ENCODE measurements at regions not wholly inside any gene's neighbourhood (a gene's known extent, or its start where the extent isn't known, plus 50 kb on each side); places are given as distances from the start of the nearest gene placed in this dataset.

DNA sequence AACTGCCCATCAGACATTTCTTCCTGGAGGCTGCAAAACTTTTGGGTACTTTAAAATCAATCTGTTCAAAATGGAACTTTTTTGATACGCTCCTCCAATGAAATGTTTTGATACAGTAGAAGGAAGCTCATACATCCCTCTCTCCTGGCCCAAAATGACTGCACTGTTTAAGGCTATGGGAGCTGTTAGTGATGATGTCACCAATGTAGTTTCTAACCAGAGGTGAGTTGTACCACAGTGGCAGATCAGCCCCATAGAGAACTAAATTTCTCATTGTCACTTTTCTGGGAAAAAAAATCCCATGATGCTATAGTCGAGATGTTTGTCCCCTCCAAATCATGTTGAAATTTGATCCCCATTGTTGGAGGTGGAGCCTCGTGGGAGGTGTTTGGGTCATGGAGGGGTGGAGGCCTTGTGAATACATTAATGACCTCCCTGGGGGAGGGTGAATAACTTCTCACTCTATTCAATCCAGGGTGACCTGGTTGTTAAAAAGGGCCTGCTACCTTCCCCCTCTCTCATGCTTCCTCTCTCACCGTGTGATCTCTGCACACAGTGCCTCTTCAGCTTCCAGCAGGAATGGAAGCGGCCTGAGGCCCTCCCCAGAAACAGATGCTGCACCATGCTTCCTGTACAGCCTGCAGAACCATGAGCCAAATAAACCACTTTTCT, 117.4 kb upstream of the NPAS2 start:
- Histone ChIP-seq H3K36me3 (ENCODE audit: control insufficient read depth in 2 of 2, extremely low read depth in 1 of 2, insufficient read depth in 2 of 2, low read length in 2 of 2) (no peaks in the 10 kb centered on the region), H3K9me3 (replicated peaks; ENCODE audit: control insufficient read depth, insufficient read depth, low read length) (no peaks in the 10 kb centered on the region), H3K27me3 (ENCODE audit: control insufficient read depth in 2 of 2, insufficient read depth in 2 of 2, low read length in 2 of 2) (peaks cover 3 to 9% of the 10 kb centered on the region in 2 experiments), H3K9ac (replicated peaks; ENCODE audit: extremely low read depth, insufficient read depth, low read length) (no peak overlapping the region), H4K20me1 (replicated peaks; ENCODE audit: control insufficient read depth, extremely low read depth, insufficient read depth, low read length) (no peaks in the 10 kb centered on the region), H3K4me1 (ENCODE audit: control insufficient read depth, extremely low read depth, insufficient read depth, low read length) (no peaks in the 10 kb centered on the region), H3K79me2 (ENCODE audit: control insufficient read depth, insufficient read depth, low read length) (no peaks in the 10 kb centered on the region), H3K27ac (ENCODE audit: insufficient read depth, low read depth, low read length) (no peak overlapping the region), H3K4me3 (replicated peaks in 1 of 3; ENCODE audit: insufficient read depth in 1 of 3, low read depth in 1 of 3, low read length in 3 of 3) (no peak overlapping the region), H2AFZ (ENCODE audit: low read depth, low read length) (no peak overlapping the region), H3K9me1 (replicated peaks; ENCODE audit: control insufficient read depth, extremely low read depth, insufficient read depth, low read length) (no peaks in the 10 kb centered on the region), H3K4me2 (ENCODE audit: insufficient read depth, low read length) (no peak overlapping the region)
- intact Hi-C loops (cut with micrococcal nuclease): no loop called here
- no TSS peak for BruUV-seq (replicated peaks)
- TF ChIP-seq POLR2AphosphoS5 (IDR thresholded peaks at IDR 0.05; ENCODE audit: insufficient read depth, low read depth, low read length) (no peak), JUN (IDR thresholded peaks at IDR 0.05; ENCODE audit: borderline replicate concordance, insufficient read depth, insufficient read length, low read depth) (peak; percentile 9)
- DNase-seq (ENCODE audit: low read depth, low spot score) (no peak), FAIRE-seq (no peak)
- ChIA-PET POLR2A (no interaction called here), CTCF (no interaction called here)
- dilution Hi-C loops (cut with MboI; ENCODE audit: extremely low pct_ligation_motif_present, low sequenced_read_pairs): no loop called here

DNA sequence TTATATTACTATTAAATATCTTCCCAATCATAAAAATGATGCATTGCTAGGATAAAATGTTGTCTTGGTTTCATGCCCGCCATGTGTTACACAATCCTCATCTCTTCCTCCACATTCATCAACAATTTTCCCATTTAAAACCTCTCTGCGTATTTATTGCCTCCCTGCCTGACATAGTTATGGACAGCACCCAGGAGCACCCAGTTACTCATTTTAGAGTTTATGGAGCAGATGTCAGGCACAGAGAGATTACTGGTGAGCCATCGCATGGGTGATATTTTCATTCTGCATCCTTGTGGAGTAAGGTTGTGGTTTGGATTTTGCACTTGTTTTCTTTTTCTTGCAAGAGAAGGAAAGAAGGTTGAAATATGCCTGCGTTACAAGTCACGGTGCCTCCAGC, 116.7 kb upstream of the NPAS2 start:
- H4K20me1 ChIP-seq (replicated peaks; ENCODE audit: control insufficient read depth, extremely low read depth, insufficient read depth, low read length): no peaks in the 10 kb centered on the region
- no peak overlapping the region for H3K4me2 ChIP-seq (ENCODE audit: insufficient read depth, low read length)
- H3K27me3 ChIP-seq (ENCODE audit: control insufficient read depth in 2 of 2, insufficient read depth in 2 of 2, low read length in 2 of 2): peaks cover 3 to 5% of the 10 kb centered on the region in 2 experiments
- dilution Hi-C loops (cut with MboI; ENCODE audit: extremely low pct_ligation_motif_present, low sequenced_read_pairs): no loop called here
- no peaks in the 10 kb centered on the region for H3K9me3 ChIP-seq (replicated peaks; ENCODE audit: control insufficient read depth, insufficient read depth, low read length)
- no TSS peak for BruUV-seq (replicated peaks)
- H3K36me3 ChIP-seq (ENCODE audit: control insufficient read depth in 2 of 2, extremely low read depth in 1 of 2, insufficient read depth in 2 of 2, low read length in 2 of 2): no peaks in the 10 kb centered on the region
- H3K4me1 ChIP-seq (ENCODE audit: control insufficient read depth, extremely low read depth, insufficient read depth, low read length): no peaks in the 10 kb centered on the region
- CTCF ChIA-PET: no interaction called here
- TF ChIP-seq, protein P1, sequence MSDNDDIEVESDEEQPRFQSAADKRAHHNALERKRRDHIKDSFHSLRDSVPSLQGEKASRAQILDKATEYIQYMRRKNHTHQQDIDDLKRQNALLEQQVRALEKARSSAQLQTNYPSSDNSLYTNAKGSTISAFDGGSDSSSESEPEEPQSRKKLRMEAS (IDR thresholded peaks at IDR 0.05; ENCODE audit: insufficient read depth, insufficient read length): no peak
- no peaks in the 10 kb centered on the region for H3K79me2 ChIP-seq (ENCODE audit: control insufficient read depth, insufficient read depth, low read length)
- no peaks in the 10 kb centered on the region for H3K9me1 ChIP-seq (replicated peaks; ENCODE audit: control insufficient read depth, extremely low read depth, insufficient read depth, low read length)
- intact Hi-C loops (cut with micrococcal nuclease): no loop called here
- H2AFZ ChIP-seq (ENCODE audit: low read depth, low read length): no peak overlapping the region
- FAIRE-seq (no peak), DNase-seq (ENCODE audit: low read depth, low spot score) (no peak)
- no peak overlapping the region for H3K4me3 ChIP-seq (replicated peaks in 1 of 3; ENCODE audit: insufficient read depth in 1 of 3, low read depth in 1 of 3, low read length in 3 of 3)
- H3K27ac ChIP-seq (ENCODE audit: insufficient read depth, low read depth, low read length): no peak overlapping the region
- no peak overlapping the region for H3K9ac ChIP-seq (replicated peaks; ENCODE audit: extremely low read depth, insufficient read depth, low read length)
- POLR2A ChIA-PET: no interaction called here
